Pancreas (tissue), 10 donors: ENCODE measurements at regions not wholly inside any gene's neighbourhood (a gene's known extent, or its start where the extent isn't known, plus 50 kb on each side); places are given as distances from the start of the nearest gene placed in this dataset.
A peak's percentile ranks its signal among the peaks of the same experiment; 100 is the strongest.

Experiments used
- ATAC-seq, 4 donors: fragments of 200-7000 bp; cut with Tn5 transposase; one replicate each; pipeline versions ENCODE4 v1.8.0 to v1.9.1; 2020; ENCODE audit warnings: mild to moderate bottlenecking in 4 of 4, moderate library complexity in 4 of 4
- DNase-seq, 6 donors: peaks; one replicate each; pipeline ENCODE4 v3.0.0-alpha.2; 2020
- FAIRE-seq: peaks from 2 replicates; lab custom pipeline; 2012; peaks lifted over from hg19 to GRCh38; lab: Jason Lieb, UNC
- H3K27ac ChIP-seq, 4 donors: fragments of 200-600 bp; sonication (generic); 1 replicate in 3 of 4; 2 replicates in 1 of 4; pipeline versions ENCODE4 v1.5.0 to v1.8.0; 2020
- H3K27me3 ChIP-seq, 4 donors: fragments of 200-600 bp; one replicate each; pipeline ENCODE4 v1.8.0; 2021
- H3K36me3 ChIP-seq, 3 donors: fragments of 200-600 bp; sonication (generic) in 1 of 3; one replicate each; pipeline versions ENCODE4 v1.5.0 to v1.8.0; 2020 to 2021
- H3K4me1 ChIP-seq, 3 donors: fragments of 200-600 bp; one replicate each; pipeline ENCODE4 v1.8.0; 2021
- H3K4me3 ChIP-seq, 4 donors: fragments of 200-600 bp; sonication (generic) in 2 of 4; one replicate each; pipeline versions ENCODE4 v1.5.0 to v1.8.0; 2020 to 2021
- H3K9me3 ChIP-seq, 4 donors: fragments of 200-600 bp; one replicate each; pipeline ENCODE4 v1.8.0; 2021
- CTCF ChIP-seq, 4 donors: fragments of 200-600 bp; sonication (generic) in 3 of 4; IDR thresholded peaks; one replicate each; pipeline versions ENCODE4 v1.5.0 to v1.8.0; 2021; ENCODE audit warnings: antibody characterized with exemption in 4 of 4
- WGBS, 2 donors: extraction: QIAGEN DNeasy Blood & Tissue Kit; methylation state at CpG; one replicate each; pipeline ENCODE4 v1.1.7; 2013; 5-methylcytosine and 5-hydroxymethylcytosine counted together
- intact Hi-C, 3 donors: fragments of 100-400 bp; cut with DNase I; formaldehyde crosslinking; loops; one replicate each; pipeline versions ENCODE4 v1.11.1 to v1.14.2; 2022
- donor health status: healthy with polysubstance abuse.
- donor health status: DM: no; HTN: no; CAD: no; lungs with moderate emphysema.
- donor health status: DM: no; HTN: no; CAD: no.
- donor health status: control.
- donor health status: control.
- donor health status: Bipolar disorder and iron deficiency.
- donor health status: DM: yes; HTN: yes; CAD: no.
- donor health status: DM: no; HTN: no; CAD: no.
- donor health status: DM: no; HTN: no; CAD: no.
- donor health status: DM: yes; HTN: yes; CAD: no.

GRCh38 chr18:78772360-78773302, 207.0 kb upstream of the SALL3 start:
- ATAC-seq, result no peak
- Histone ChIP-seq H3K4me1 (peaks cover 0 to 6% (median 0%) of the 10 kb centered on the region in 3 donors), H3K27ac (no peak overlapping the region), H3K4me3 (no peak overlapping the region), H3K27me3 (no peaks in the 10 kb centered on the region), H3K9me3 (no peaks in the 10 kb centered on the region), H3K36me3 (no peaks in the 10 kb centered on the region)
- DNase-seq, result peak in 1 of 6 donors; percentile 52
- no peak for FAIRE-seq
- 69 to 80% methylated on average over 24 to 26 of the region's 26 CpGs for WGBS, 2 donors
- intact Hi-C loops, result no loop called here
- no peak for TF ChIP-seq CTCF (IDR thresholded peaks at IDR 0.05)

GRCh38 chr18:78773303-78773755, 206.3 kb upstream of the SALL3 start:
- Histone ChIP-seq H3K4me3 (no peak overlapping the region), H3K36me3 (no peaks in the 10 kb centered on the region), H3K27ac (no peak overlapping the region), H3K27me3 (no peaks in the 10 kb centered on the region), H3K4me1 (peaks cover 0 to 6% (median 0%) of the 10 kb centered on the region in 3 donors), H3K9me3 (no peaks in the 10 kb centered on the region)
- FAIRE-seq (no peak), ATAC-seq (no peak), DNase-seq (peak in 1 of 6 donors; percentile 32)
- TF ChIP-seq CTCF (IDR thresholded peaks at IDR 0.05), result no peak
- 61 to 68% methylated on average over 7 of the region's 7 CpGs for WGBS, 2 donors
- intact Hi-C loops, result no loop called here

- FAIRE-seq (no peak), DNase-seq (peak in 1 of 6 donors; percentile 43), ATAC-seq (no peak)
- intact Hi-C loops, result no loop called here
- Histone ChIP-seq H3K36me3 (no peaks in the 10 kb centered on the region), H3K4me1 (peaks cover 0 to 2% (median 0%) of the 10 kb centered on the region in 3 donors), H3K27me3 (no peaks in the 10 kb centered on the region), H3K27ac (no peak overlapping the region), H3K9me3 (no peaks in the 10 kb centered on the region), H3K4me3 (no peak overlapping the region)
- WGBS, 2 donors, result 51 to 67% methylated on average over 9 of the region's 9 CpGs
- TF ChIP-seq CTCF (IDR thresholded peaks at IDR 0.05), result no peak
Observed at GRCh38 chr18:78773819-78774218, 205.8 kb upstream of the SALL3 start.

- DNase-seq (peak in 2 of 6 donors; percentile 35 to 50), ATAC-seq (no peak), FAIRE-seq (no peak)
- H3K27me3 ChIP-seq, result no peaks in the 10 kb centered on the region
- no peak overlapping the region for H3K4me3 ChIP-seq
- intact Hi-C loops, result no loop called here
- H3K9me3 ChIP-seq, result no peaks in the 10 kb centered on the region
- no peak overlapping the region for H3K27ac ChIP-seq
- 79 to 87% methylated on average over 22 of the region's 22 CpGs for WGBS, 2 donors
- TF ChIP-seq CTCF (IDR thresholded peaks at IDR 0.05), result no peak
- H3K4me1 ChIP-seq, result no peaks in the 10 kb centered on the region
- H3K36me3 ChIP-seq, result no peaks in the 10 kb centered on the region
Observed at GRCh38 chr18:78774741-78775141, 204.9 kb upstream of the SALL3 start.

GRCh38 chr18:78776151-78776550, 203.5 kb upstream of the SALL3 start:
- ATAC-seq, result no peak
- Histone ChIP-seq H3K4me1 (no peaks in the 10 kb centered on the region), H3K27ac (no peak overlapping the region), H3K9me3 (no peaks in the 10 kb centered on the region), H3K36me3 (no peaks in the 10 kb centered on the region), H3K4me3 (no peak overlapping the region), H3K27me3 (no peaks in the 10 kb centered on the region)
- peak in 2 of 6 donors; percentile 2 to 17 for DNase-seq
- FAIRE-seq, result no peak
- no peak for TF ChIP-seq CTCF (IDR thresholded peaks at IDR 0.05)
- intact Hi-C loops, result no loop called here
- 78 to 93% methylated on average over 5 of the region's 5 CpGs for WGBS, 2 donors
